ENCODE measurements at regions not wholly inside any gene's neighbourhood (a gene's known extent, or its start where the extent isn't known, plus 50 kb on each side); places are given as distances from the start of the nearest gene placed in this dataset.

- no peak for TF ChIP-seq MAX (IDR thresholded peaks at IDR 0.05)
- no peak for TF ChIP-seq EGR1 (IDR thresholded peaks at IDR 0.05; ENCODE audit: borderline replicate concordance, low read depth, low read length)
- no peak for TF ChIP-seq CHD1 (IDR thresholded peaks at IDR 0.05; ENCODE audit: low read depth, low read length)
- TF ChIP-seq YY1 (IDR thresholded peaks at IDR 0.05; ENCODE audit: low read depth, low read length) = no peak
- no peak for TF ChIP-seq CEBPB (IDR thresholded peaks at IDR 0.05; ENCODE audit: low read depth, low read length)
- no peak for TF ChIP-seq FOSL1 (IDR thresholded peaks at IDR 0.05; ENCODE audit: insufficient read depth, low read depth, low read length)
Observed at GRCh38 chr17:71423871-71424546, 696.8 kb upstream of the SOX9 start (continued).
